H1 (cell line): ENCODE measurements at regions not wholly inside any gene's neighbourhood (a gene's known extent, or its start where the extent isn't known, plus 50 kb on each side); places are given as distances from the start of the nearest gene placed in this dataset.

Experiments used
- TF ChIP-seq, protein P1 (sequence below), 3 experiments: IDR thresholded peaks; 1 replicate in 2 of 3; 2 replicates in 1 of 3; pipeline versions ENCODE4 v1.5.1 to v1.6.1; 2011; ENCODE audit warnings: low read length in 3 of 3, mild to moderate bottlenecking in 3 of 3, inconsistent platforms in 2 of 3, low read depth in 1 of 3, moderate library complexity in 1 of 3; ENCODE audit not compliant: insufficient read depth in 1 of 3; ENCODE audit errors: control extremely low read depth in 1 of 3
- TF ChIP-seq, protein P2 (sequence below): IDR thresholded peaks from 2 replicates; pipeline ENCODE4 v1.6.1; 2012; ENCODE audit warnings: low read length, inconsistent platforms

DNA sequence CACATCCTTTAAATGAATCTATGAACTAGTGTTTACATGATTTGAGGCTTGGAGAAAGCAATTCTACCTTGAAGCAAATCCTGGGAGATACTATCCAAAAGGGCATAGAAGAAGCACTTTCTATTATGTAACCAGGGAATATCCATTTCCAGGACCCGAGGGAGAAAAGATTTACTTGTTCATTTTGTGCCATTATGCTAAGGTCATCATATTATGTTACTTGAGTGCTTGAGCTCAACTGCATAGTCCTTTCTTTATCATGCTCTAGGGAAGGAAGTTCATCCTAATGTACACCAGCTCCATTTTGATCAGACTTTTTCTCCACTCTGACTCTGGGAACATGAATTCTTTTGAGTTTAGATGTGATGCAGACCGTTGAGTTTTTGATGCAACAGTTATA, 188.6 kb upstream of the SNX7 start (continued):
- TF ChIP-seq, protein P1, sequence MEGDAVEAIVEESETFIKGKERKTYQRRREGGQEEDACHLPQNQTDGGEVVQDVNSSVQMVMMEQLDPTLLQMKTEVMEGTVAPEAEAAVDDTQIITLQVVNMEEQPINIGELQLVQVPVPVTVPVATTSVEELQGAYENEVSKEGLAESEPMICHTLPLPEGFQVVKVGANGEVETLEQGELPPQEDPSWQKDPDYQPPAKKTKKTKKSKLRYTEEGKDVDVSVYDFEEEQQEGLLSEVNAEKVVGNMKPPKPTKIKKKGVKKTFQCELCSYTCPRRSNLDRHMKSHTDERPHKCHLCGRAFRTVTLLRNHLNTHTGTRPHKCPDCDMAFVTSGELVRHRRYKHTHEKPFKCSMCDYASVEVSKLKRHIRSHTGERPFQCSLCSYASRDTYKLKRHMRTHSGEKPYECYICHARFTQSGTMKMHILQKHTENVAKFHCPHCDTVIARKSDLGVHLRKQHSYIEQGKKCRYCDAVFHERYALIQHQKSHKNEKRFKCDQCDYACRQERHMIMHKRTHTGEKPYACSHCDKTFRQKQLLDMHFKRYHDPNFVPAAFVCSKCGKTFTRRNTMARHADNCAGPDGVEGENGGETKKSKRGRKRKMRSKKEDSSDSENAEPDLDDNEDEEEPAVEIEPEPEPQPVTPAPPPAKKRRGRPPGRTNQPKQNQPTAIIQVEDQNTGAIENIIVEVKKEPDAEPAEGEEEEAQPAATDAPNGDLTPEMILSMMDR (IDR thresholded peaks at IDR 0.05; ENCODE audit: control extremely low read depth in 1 of 3, insufficient read depth in 1 of 3, low read depth in 1 of 3, low read length in 3 of 3) = no peak
- TF ChIP-seq, protein P2, sequence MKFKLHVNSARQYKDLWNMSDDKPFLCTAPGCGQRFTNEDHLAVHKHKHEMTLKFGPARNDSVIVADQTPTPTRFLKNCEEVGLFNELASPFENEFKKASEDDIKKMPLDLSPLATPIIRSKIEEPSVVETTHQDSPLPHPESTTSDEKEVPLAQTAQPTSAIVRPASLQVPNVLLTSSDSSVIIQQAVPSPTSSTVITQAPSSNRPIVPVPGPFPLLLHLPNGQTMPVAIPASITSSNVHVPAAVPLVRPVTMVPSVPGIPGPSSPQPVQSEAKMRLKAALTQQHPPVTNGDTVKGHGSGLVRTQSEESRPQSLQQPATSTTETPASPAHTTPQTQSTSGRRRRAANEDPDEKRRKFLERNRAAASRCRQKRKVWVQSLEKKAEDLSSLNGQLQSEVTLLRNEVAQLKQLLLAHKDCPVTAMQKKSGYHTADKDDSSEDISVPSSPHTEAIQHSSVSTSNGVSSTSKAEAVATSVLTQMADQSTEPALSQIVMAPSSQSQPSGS = no peak
